ENCODE measurements at regions not wholly inside any gene's neighbourhood (a gene's known extent, or its start where the extent isn't known, plus 50 kb on each side); places are given as distances from the start of the nearest gene placed in this dataset.

DNA sequence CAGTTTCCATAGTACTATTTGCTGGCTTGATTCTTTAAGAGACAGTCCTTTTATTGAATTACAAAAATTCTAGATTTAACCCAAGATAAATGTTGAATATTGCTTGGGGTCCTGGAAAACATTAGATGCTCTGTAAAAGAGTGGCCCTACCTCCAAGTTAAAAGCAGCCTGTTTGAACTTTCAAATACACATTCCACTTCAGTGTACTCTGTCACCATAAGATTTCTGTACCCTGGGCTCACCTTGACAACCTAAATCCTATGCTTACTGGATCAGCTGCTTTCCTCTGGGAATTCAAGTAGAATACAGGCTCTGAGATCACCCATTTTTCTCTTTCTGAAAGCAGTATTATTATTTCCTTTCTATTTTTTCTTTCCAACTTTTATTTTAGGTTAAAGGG is 107.7 kb upstream of the DCN start:
- H3K4me2 ChIP-seq (ENCODE audit: insufficient read depth, low read length), result no peak overlapping the region
- ATAC-seq (ENCODE audit: insufficient read depth, low read depth) (no peak), DNase-seq (no peak)
- no peaks in the 10 kb centered on the region for H3K36me3 ChIP-seq (ENCODE audit: insufficient read depth, low read length)
- no peak overlapping the region for H3K27ac ChIP-seq (ENCODE audit: low read length)
- no peak overlapping the region for H3K4me3 ChIP-seq (ENCODE audit: low read depth in 1 of 2, low read length in 2 of 2)
- H3K4me1 ChIP-seq (ENCODE audit: insufficient read depth, low read length), result no peaks in the 10 kb centered on the region
- H3K9me3 ChIP-seq (ENCODE audit: insufficient read depth, low read length, severe bottlenecking), result no peaks in the 10 kb centered on the region
- no peaks in the 10 kb centered on the region for H3K79me2 ChIP-seq (ENCODE audit: insufficient read depth, low read length)
- H3K9ac ChIP-seq (ENCODE audit: low read depth, low read length), result no peak overlapping the region
- TF ChIP-seq, protein P1, sequence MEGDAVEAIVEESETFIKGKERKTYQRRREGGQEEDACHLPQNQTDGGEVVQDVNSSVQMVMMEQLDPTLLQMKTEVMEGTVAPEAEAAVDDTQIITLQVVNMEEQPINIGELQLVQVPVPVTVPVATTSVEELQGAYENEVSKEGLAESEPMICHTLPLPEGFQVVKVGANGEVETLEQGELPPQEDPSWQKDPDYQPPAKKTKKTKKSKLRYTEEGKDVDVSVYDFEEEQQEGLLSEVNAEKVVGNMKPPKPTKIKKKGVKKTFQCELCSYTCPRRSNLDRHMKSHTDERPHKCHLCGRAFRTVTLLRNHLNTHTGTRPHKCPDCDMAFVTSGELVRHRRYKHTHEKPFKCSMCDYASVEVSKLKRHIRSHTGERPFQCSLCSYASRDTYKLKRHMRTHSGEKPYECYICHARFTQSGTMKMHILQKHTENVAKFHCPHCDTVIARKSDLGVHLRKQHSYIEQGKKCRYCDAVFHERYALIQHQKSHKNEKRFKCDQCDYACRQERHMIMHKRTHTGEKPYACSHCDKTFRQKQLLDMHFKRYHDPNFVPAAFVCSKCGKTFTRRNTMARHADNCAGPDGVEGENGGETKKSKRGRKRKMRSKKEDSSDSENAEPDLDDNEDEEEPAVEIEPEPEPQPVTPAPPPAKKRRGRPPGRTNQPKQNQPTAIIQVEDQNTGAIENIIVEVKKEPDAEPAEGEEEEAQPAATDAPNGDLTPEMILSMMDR (IDR thresholded peaks at IDR 0.05; ENCODE audit: borderline replicate concordance, extremely low read depth, low read length, poor library complexity, severe bottlenecking), result no peak
- TF ChIP-seq EZH2 (IDR thresholded peaks at IDR 0.05; ENCODE audit: borderline replicate concordance, low read depth, low read length, severe bottlenecking), result no peak
- H2AFZ ChIP-seq (ENCODE audit: low read depth, low read length), result no peak overlapping the region
- H3K27me3 ChIP-seq (ENCODE audit: insufficient read depth, low read length, poor library complexity), result no peaks in the 10 kb centered on the region
- no peaks in the 10 kb centered on the region for H4K20me1 ChIP-seq (ENCODE audit: insufficient read depth, low read length)

DNA sequence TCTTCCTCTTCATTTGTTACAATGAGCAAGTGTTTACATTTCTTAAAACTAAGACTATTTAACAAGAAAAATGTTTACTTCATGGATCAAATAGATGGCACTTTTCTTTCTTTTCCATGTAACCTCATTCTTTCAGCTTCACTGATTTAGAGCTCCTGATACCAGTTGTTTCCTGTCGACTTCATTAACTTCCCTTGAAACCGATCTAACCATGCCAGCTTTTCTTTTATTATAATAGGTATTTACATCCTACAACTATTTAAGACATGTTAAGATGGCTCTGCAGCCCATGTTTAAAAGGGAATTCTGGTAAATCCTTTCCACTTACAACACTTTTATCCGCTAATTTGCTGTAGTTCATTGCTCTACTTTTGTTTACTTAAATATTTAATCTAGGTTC is 107.3 kb upstream of the DCN start:
- H3K27ac ChIP-seq (ENCODE audit: low read length), result no peak overlapping the region
- H2AFZ ChIP-seq (ENCODE audit: low read depth, low read length), result no peak overlapping the region
- no peaks in the 10 kb centered on the region for H3K27me3 ChIP-seq (ENCODE audit: insufficient read depth, low read length, poor library complexity)
- no peaks in the 10 kb centered on the region for H3K4me1 ChIP-seq (ENCODE audit: insufficient read depth, low read length)
- no peak overlapping the region for H3K4me3 ChIP-seq (ENCODE audit: low read depth in 1 of 2, low read length in 2 of 2)
- no peak for TF ChIP-seq EZH2 (IDR thresholded peaks at IDR 0.05; ENCODE audit: borderline replicate concordance, low read depth, low read length, severe bottlenecking)
- TF ChIP-seq, protein P1 (IDR thresholded peaks at IDR 0.05; ENCODE audit: borderline replicate concordance, extremely low read depth, low read length, poor library complexity, severe bottlenecking), result no peak
- ATAC-seq (ENCODE audit: insufficient read depth, low read depth) (no peak), DNase-seq (no peak)
- H3K79me2 ChIP-seq (ENCODE audit: insufficient read depth, low read length), result no peaks in the 10 kb centered on the region
- no peaks in the 10 kb centered on the region for H3K36me3 ChIP-seq (ENCODE audit: insufficient read depth, low read length)
- no peak overlapping the region for H3K4me2 ChIP-seq (ENCODE audit: insufficient read depth, low read length)
- no peaks in the 10 kb centered on the region for H4K20me1 ChIP-seq (ENCODE audit: insufficient read depth, low read length)
- H3K9me3 ChIP-seq (ENCODE audit: insufficient read depth, low read length, severe bottlenecking), result no peaks in the 10 kb centered on the region
- no peak overlapping the region for H3K9ac ChIP-seq (ENCODE audit: low read depth, low read length)

DNA sequence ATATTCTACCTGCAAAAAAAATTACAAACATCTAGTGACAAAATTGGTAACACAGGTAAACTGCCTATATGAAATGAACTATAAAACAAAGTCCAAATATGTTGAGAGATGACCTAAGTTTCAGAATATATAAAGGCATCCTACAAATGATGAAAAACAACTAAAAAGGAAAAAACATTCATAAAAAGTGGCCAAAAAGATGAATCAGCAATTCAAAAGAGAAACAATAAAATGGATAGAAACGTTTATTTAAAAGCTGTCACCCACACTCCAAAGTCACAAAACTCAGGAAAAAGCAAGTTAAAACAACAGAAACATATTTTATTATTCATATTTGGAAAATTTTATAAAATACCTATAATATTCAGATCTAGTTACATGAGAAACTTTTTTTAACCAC is 106.5 kb upstream of the DCN start:
- H3K4me1 ChIP-seq (ENCODE audit: insufficient read depth, low read length), result no peaks in the 10 kb centered on the region
- H4K20me1 ChIP-seq (ENCODE audit: insufficient read depth, low read length), result no peaks in the 10 kb centered on the region
- no peaks in the 10 kb centered on the region for H3K79me2 ChIP-seq (ENCODE audit: insufficient read depth, low read length)
- no peaks in the 10 kb centered on the region for H3K36me3 ChIP-seq (ENCODE audit: insufficient read depth, low read length)
- H3K4me2 ChIP-seq (ENCODE audit: insufficient read depth, low read length), result no peak overlapping the region
- H3K9me3 ChIP-seq (ENCODE audit: insufficient read depth, low read length, severe bottlenecking), result no peaks in the 10 kb centered on the region
- no peak overlapping the region for H3K9ac ChIP-seq (ENCODE audit: low read depth, low read length)
- H3K27ac ChIP-seq (ENCODE audit: low read length), result no peak overlapping the region
- no peak overlapping the region for H2AFZ ChIP-seq (ENCODE audit: low read depth, low read length)
- H3K4me3 ChIP-seq (ENCODE audit: low read depth in 1 of 2, low read length in 2 of 2), result no peak overlapping the region
- DNase-seq (no peak), ATAC-seq (ENCODE audit: insufficient read depth, low read depth) (no peak)
- TF ChIP-seq, protein P1 (IDR thresholded peaks at IDR 0.05; ENCODE audit: borderline replicate concordance, extremely low read depth, low read length, poor library complexity, severe bottlenecking), result no peak
- TF ChIP-seq EZH2 (IDR thresholded peaks at IDR 0.05; ENCODE audit: borderline replicate concordance, low read depth, low read length, severe bottlenecking), result no peak
- no peaks in the 10 kb centered on the region for H3K27me3 ChIP-seq (ENCODE audit: insufficient read depth, low read length, poor library complexity)

DNA sequence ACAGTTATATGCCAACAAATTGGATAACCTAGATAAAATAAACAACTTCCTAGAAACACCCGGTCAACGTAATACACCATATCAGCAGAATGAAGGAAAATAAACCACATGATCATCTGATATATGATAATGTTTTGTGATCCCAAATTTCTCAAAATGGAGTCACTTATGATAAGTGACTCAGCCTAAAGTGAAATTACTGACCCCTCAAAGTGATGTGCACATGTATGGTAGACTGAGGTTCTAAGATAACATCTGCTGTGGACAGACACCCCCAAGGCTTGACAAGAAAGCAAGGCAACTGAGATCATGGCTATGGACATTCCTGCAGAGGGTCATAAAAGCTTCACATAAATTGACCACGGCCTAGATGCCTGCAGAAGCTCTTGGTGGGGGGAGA is 105.1 kb upstream of the DCN start:
- ATAC-seq (ENCODE audit: insufficient read depth, low read depth), result no peak
- H3K4me2 ChIP-seq (ENCODE audit: insufficient read depth, low read length), result no peak overlapping the region

More for the DNA sequence above, 105.1 kb upstream of the DCN start:
- H3K27me3 ChIP-seq (ENCODE audit: insufficient read depth, low read length, poor library complexity), result no peaks in the 10 kb centered on the region
- no peak overlapping the region for H2AFZ ChIP-seq (ENCODE audit: low read depth, low read length)
- no peaks in the 10 kb centered on the region for H3K79me2 ChIP-seq (ENCODE audit: insufficient read depth, low read length)
- H3K4me1 ChIP-seq (ENCODE audit: insufficient read depth, low read length), result no peaks in the 10 kb centered on the region
- no peaks in the 10 kb centered on the region for H3K9me3 ChIP-seq (ENCODE audit: insufficient read depth, low read length, severe bottlenecking)
- no peak overlapping the region for H3K27ac ChIP-seq (ENCODE audit: low read length)
- H3K36me3 ChIP-seq (ENCODE audit: insufficient read depth, low read length), result no peaks in the 10 kb centered on the region
- H3K4me3 ChIP-seq (ENCODE audit: low read depth in 1 of 2, low read length in 2 of 2), result no peak overlapping the region
- no peak for TF ChIP-seq EZH2 (IDR thresholded peaks at IDR 0.05; ENCODE audit: borderline replicate concordance, low read depth, low read length, severe bottlenecking)
- TF ChIP-seq, protein P1 (IDR thresholded peaks at IDR 0.05; ENCODE audit: borderline replicate concordance, extremely low read depth, low read length, poor library complexity, severe bottlenecking), result no peak
- H3K9ac ChIP-seq (ENCODE audit: low read depth, low read length), result no peak overlapping the region
- no peaks in the 10 kb centered on the region for H4K20me1 ChIP-seq (ENCODE audit: insufficient read depth, low read length)
- DNase-seq, result no peak
